GF-D8 (cell line): ENCODE measurements at regions not wholly inside any gene's neighbourhood (a gene's known extent, or its start where the extent isn't known, plus 50 kb on each side); places are given as distances from the start of the nearest gene placed in this dataset.
"Not testable (repeated sequence)": the region's sequence is repeated elsewhere in the genome, so short reads cannot be mapped to it uniquely, and the experiment has no call there.

ENCODE experiments used
- DNase-seq: peaks from one replicate; lab custom pipeline; 2025; lab: John Stamatoyannopoulos, UW

- no peak for DNase-seq
Measured at GRCh38 chr1:233722212-233722979, 108.5 kb downstream of the KCNK1 start.

GRCh38 chr1:233723387-233723786, 109.5 kb downstream of the KCNK1 start:
- DNase-seq: no peak

GRCh38 chr1:233724131-233724631, 110.3 kb downstream of the KCNK1 start:
- DNase-seq: not testable (repeated sequence)

GRCh38 chr1:233725423-233725822, 111.5 kb downstream of the KCNK1 start:
- no peak for DNase-seq

GRCh38 chr1:233728721-233729120, 114.8 kb downstream of the KCNK1 start:
- DNase-seq: no peak

GRCh38 chr1:233730380-233730779, 116.5 kb downstream of the KCNK1 start:
- DNase-seq: no peak

GRCh38 chr1:233730809-233731208, 116.9 kb downstream of the KCNK1 start:
- DNase-seq: no peak

GRCh38 chr1:233732206-233732605, 118.3 kb downstream of the KCNK1 start:
- DNase-seq: no peak

GRCh38 chr1:233734456-233734855, 120.5 kb downstream of the KCNK1 start:
- no peak for DNase-seq

- DNase-seq: no peak
Measured at GRCh38 chr1:233735331-233735730, 121.4 kb downstream of the KCNK1 start.

- no peak for DNase-seq
Measured at GRCh38 chr1:233735847-233736246, 121.9 kb downstream of the KCNK1 start.

GRCh38 chr1:233737341-233737740, 123.4 kb downstream of the KCNK1 start:
- DNase-seq: no peak

GRCh38 chr1:233738396-233738795, 124.5 kb downstream of the KCNK1 start:
- DNase-seq: no peak

GRCh38 chr1:233738850-233739249, 124.9 kb downstream of the KCNK1 start:
- DNase-seq: no peak

- no peak for DNase-seq
Measured at GRCh38 chr1:233744779-233745513, 131.0 kb downstream of the KCNK1 start.

GRCh38 chr1:233750139-233750538, 136.2 kb downstream of the KCNK1 start:
- no peak for DNase-seq

GRCh38 chr1:233759665-233760064, 144.8 kb upstream of the SLC35F3 start:
- DNase-seq: no peak

GRCh38 chr1:233764304-233764703, 140.2 kb upstream of the SLC35F3 start:
- not testable (repeated sequence) for DNase-seq

- DNase-seq: no peak
Measured at GRCh38 chr1:233777566-233777965, 126.9 kb upstream of the SLC35F3 start.

GRCh38 chr1:233780049-233780448, 124.4 kb upstream of the SLC35F3 start:
- DNase-seq: no peak

- no peak for DNase-seq
Measured at GRCh38 chr1:233782937-233783586, 121.4 kb upstream of the SLC35F3 start.

GRCh38 chr1:233787599-233787998, 116.9 kb upstream of the SLC35F3 start:
- DNase-seq: no peak

GRCh38 chr1:233788687-233789086, 115.8 kb upstream of the SLC35F3 start:
- no peak for DNase-seq
